ENCODE measurements at regions not wholly inside any gene's neighbourhood (a gene's known extent, or its start where the extent isn't known, plus 50 kb on each side); places are given as distances from the start of the nearest gene placed in this dataset.

GRCh38 chr4:104641418-104641817, 146.7 kb upstream of the CXXC4 start:
- intact Hi-C loops (cut with micrococcal nuclease; ENCODE audit: unreplicated experiment), result no loop called here
- ChIA-PET POLR2A (no interaction called here), CTCF (no interaction called here)
- peaks cover 15% of the 10 kb centered on the region for H3K27me3 Mint-ChIP-seq (ENCODE audit: insufficient read depth, unreplicated experiment)
- no peaks in the 10 kb centered on the region for H3K9me3 ChIP-seq
- no peak overlapping the region for H3K4me3 Mint-ChIP-seq (ENCODE audit: unreplicated experiment)
- H3K27ac Mint-ChIP-seq (ENCODE audit: unreplicated experiment), result no peak overlapping the region
- H3K27me3 ChIP-seq (replicated peaks; ENCODE audit: control insufficient read depth, insufficient read depth, low read length), result no peaks in the 10 kb centered on the region
- peaks cover 7% of the 10 kb centered on the region for H3K4me1 Mint-ChIP-seq (ENCODE audit: low read depth, unreplicated experiment)
- H3K9me3 Mint-ChIP-seq (ENCODE audit: unreplicated experiment), result no peaks in the 10 kb centered on the region
- no peaks in the 10 kb centered on the region for H3K36me3 Mint-ChIP-seq (ENCODE audit: insufficient read depth, unreplicated experiment)
- H3K36me3 ChIP-seq (ENCODE audit: control insufficient read depth, insufficient read depth, low read length), result no peaks in the 10 kb centered on the region
- BruUV-seq (replicated peaks), result no TSS peak
- H3K4me3 ChIP-seq (ENCODE audit: low read depth, low read length), result no peak overlapping the region
- TF ChIP-seq CTCF (IDR thresholded peaks at IDR 0.05; ENCODE audit: insufficient read depth in 1 of 2, low read depth in 1 of 2, low read length in 1 of 2, severe bottlenecking in 1 of 2, unreplicated experiment in 1 of 2), result no peak
- H3K4me1 ChIP-seq, result no peaks in the 10 kb centered on the region
- no peak for DNase-seq

- H3K27ac Mint-ChIP-seq (ENCODE audit: unreplicated experiment), result no peak overlapping the region
- Histone ChIP-seq H3K36me3 (ENCODE audit: control insufficient read depth, insufficient read depth, low read length) (no peaks in the 10 kb centered on the region), H3K4me1 (no peaks in the 10 kb centered on the region), H3K27me3 (replicated peaks; ENCODE audit: control insufficient read depth, insufficient read depth, low read length) (no peaks in the 10 kb centered on the region), H3K9me3 (no peaks in the 10 kb centered on the region), H3K4me3 (ENCODE audit: low read depth, low read length) (no peak overlapping the region)
- POLR2A ChIA-PET, result no interaction called here
- peaks cover 8% of the 10 kb centered on the region for H3K27me3 Mint-ChIP-seq (ENCODE audit: insufficient read depth, unreplicated experiment)
- peaks cover 7% of the 10 kb centered on the region for H3K4me1 Mint-ChIP-seq (ENCODE audit: low read depth, unreplicated experiment)
- no peaks in the 10 kb centered on the region for H3K9me3 Mint-ChIP-seq (ENCODE audit: unreplicated experiment)
- intact Hi-C loops (cut with micrococcal nuclease; ENCODE audit: unreplicated experiment), result no loop called here
- BruUV-seq (replicated peaks), result no TSS peak
- H3K36me3 Mint-ChIP-seq (ENCODE audit: insufficient read depth, unreplicated experiment), result no peaks in the 10 kb centered on the region
- TF ChIP-seq CTCF (IDR thresholded peaks at IDR 0.05; ENCODE audit: insufficient read depth in 1 of 2, low read depth in 1 of 2, low read length in 1 of 2, severe bottlenecking in 1 of 2, unreplicated experiment in 1 of 2), result no peak
- DNase-seq, result no peak
- CTCF ChIA-PET, result no interaction called here
- no peak overlapping the region for H3K4me3 Mint-ChIP-seq (ENCODE audit: unreplicated experiment)
These were observed 147.8 kb upstream of the CXXC4 start for GRCh38 chr4:104642521-104642920.

- H3K4me3 Mint-ChIP-seq (ENCODE audit: unreplicated experiment), result no peak overlapping the region
- H3K9me3 Mint-ChIP-seq (ENCODE audit: unreplicated experiment), result no peaks in the 10 kb centered on the region
- ChIA-PET POLR2A (no interaction called here), CTCF (no interaction called here)
- no peaks in the 10 kb centered on the region for H3K36me3 Mint-ChIP-seq (ENCODE audit: insufficient read depth, unreplicated experiment)
- intact Hi-C loops (cut with micrococcal nuclease; ENCODE audit: unreplicated experiment), result no loop called here
- Histone ChIP-seq H3K9me3 (no peaks in the 10 kb centered on the region), H3K27me3 (replicated peaks; ENCODE audit: control insufficient read depth, insufficient read depth, low read length) (no peaks in the 10 kb centered on the region), H3K4me3 (ENCODE audit: low read depth, low read length) (no peak overlapping the region), H3K4me1 (no peaks in the 10 kb centered on the region), H3K36me3 (ENCODE audit: control insufficient read depth, insufficient read depth, low read length) (no peaks in the 10 kb centered on the region)
- no TSS peak for BruUV-seq (replicated peaks)
- DNase-seq, result no peak
- peaks cover 7% of the 10 kb centered on the region for H3K4me1 Mint-ChIP-seq (ENCODE audit: low read depth, unreplicated experiment)
- no peak overlapping the region for H3K27ac Mint-ChIP-seq (ENCODE audit: unreplicated experiment)
- H3K27me3 Mint-ChIP-seq (ENCODE audit: insufficient read depth, unreplicated experiment), result peaks cover 7% of the 10 kb centered on the region
- no peak for TF ChIP-seq CTCF (IDR thresholded peaks at IDR 0.05; ENCODE audit: insufficient read depth in 1 of 2, low read depth in 1 of 2, low read length in 1 of 2, severe bottlenecking in 1 of 2, unreplicated experiment in 1 of 2)
These were observed 149.1 kb upstream of the CXXC4 start for GRCh38 chr4:104643805-104644204.

Data from Caco-2 (cell line).